ENCODE measurements at regions not wholly inside any gene's neighbourhood (a gene's known extent, or its start where the extent isn't known, plus 50 kb on each side); places are given as distances from the start of the nearest gene placed in this dataset.

DNA sequence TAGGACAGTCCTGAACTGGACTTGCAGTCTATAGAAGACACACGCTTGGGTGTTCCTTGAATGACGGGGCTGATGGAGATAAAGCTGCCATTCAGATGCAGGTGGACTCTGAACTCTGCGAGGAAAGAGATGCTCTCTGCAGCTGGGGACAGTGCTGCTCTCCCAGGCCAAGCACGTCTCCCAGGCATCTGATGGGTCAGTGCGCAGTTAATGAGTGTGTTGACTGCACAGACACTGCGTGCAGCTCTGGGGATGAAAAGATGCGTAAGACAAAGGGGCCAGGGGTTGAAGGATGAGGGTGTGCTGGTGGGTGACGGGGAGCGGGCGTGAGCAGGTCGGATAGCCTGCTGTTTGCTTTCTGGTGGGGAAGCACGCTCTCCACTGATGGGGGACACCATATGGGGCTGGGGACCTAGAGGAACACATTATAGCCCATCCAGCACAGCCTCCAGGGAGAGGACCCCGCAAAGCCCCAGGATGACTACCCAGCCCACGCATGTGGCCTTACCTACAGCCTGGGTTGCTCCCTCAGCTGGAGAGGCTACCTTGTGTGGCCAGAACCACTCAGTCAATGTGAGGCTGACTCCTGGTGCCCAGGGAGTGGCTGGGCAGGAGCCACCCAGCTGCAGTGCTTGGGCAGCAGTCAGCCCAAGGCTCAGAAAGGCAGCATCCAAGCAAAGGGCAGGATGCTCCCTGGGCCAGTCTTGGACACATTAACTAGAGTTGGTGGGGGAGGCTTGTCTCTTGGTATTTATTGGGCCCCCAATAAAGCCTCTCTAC is 246.3 kb downstream of the RBFOX3 start:
- no peak for ATAC-seq
- no peak for DNase-seq
- no peaks in the 10 kb centered on the region for H3K9me3 Mint-ChIP-seq (ENCODE audit: low read depth)
- H3K4me1 Mint-ChIP-seq: no peaks in the 10 kb centered on the region
- no peak overlapping the region for H3K4me3 Mint-ChIP-seq
- H3K36me3 Mint-ChIP-seq: no peaks in the 10 kb centered on the region
- no peaks in the 10 kb centered on the region for H3K27me3 Mint-ChIP-seq
- CTCF ChIA-PET: no interaction called here
- no peak overlapping the region for H3K27ac Mint-ChIP-seq

DNA sequence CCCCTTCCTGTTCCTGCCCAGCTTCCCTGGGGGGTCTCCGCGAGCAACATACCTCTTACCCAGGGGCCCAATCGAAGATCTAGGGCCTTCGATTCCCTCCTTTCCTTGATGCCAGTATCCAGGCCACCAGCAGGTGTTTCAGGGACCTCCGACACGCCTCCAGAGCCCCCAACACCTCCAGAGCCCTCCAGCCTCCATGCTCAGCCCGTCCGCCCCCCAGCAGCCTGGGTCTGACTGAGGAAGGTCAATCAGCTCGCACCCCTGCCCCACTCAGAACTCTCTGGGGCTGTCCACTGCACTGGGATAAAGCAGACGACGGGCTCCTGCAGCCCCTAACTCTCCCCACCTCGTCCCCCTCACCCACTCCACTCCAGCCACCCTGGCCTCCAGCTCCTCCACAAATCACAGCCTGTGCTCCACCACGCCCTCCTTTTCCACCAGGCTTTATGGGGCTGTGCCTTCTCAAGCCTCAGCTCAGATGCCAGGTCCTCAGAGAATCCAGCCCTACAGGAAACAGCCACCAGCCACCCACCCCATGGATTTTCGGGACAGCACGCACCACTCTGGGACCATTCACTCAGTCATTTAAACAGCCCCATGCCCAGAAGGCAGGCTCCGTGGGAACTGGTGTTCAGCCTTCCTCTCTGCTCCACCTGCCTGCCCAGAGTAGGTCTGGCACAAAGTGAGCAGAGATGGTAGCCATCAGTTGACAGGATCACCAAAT is 247.1 kb downstream of the RBFOX3 start:
- no peaks in the 10 kb centered on the region for H3K27me3 Mint-ChIP-seq
- no peaks in the 10 kb centered on the region for H3K9me3 Mint-ChIP-seq (ENCODE audit: low read depth)
- no peak overlapping the region for H3K4me3 Mint-ChIP-seq
- no peaks in the 10 kb centered on the region for H3K36me3 Mint-ChIP-seq
- CTCF ChIA-PET: no interaction called here
- no peak for DNase-seq
- no peaks in the 10 kb centered on the region for H3K4me1 Mint-ChIP-seq
- no peak overlapping the region for H3K27ac Mint-ChIP-seq
- no peak for ATAC-seq

- H3K9me3 Mint-ChIP-seq (ENCODE audit: low read depth): no peaks in the 10 kb centered on the region
- CTCF ChIA-PET: no interaction called here
- no peaks in the 10 kb centered on the region for H3K4me1 Mint-ChIP-seq
- no peaks in the 10 kb centered on the region for H3K27me3 Mint-ChIP-seq
- no peak overlapping the region for H3K27ac Mint-ChIP-seq
- no peak overlapping the region for H3K4me3 Mint-ChIP-seq
- DNase-seq (no peak), ATAC-seq (no peak)
- no peaks in the 10 kb centered on the region for H3K36me3 Mint-ChIP-seq
Measured at GRCh38 chr17:79362772-79363305, 248.0 kb downstream of the RBFOX3 start.

GRCh38 chr17:79361873-79362771 is 248.7 kb downstream of the RBFOX3 start:
- ATAC-seq (no peak), DNase-seq (no peak)
- H3K4me3 Mint-ChIP-seq: no peak overlapping the region
- CTCF ChIA-PET: no interaction called here
- no peaks in the 10 kb centered on the region for H3K4me1 Mint-ChIP-seq
- no peak overlapping the region for H3K27ac Mint-ChIP-seq
- no peaks in the 10 kb centered on the region for H3K36me3 Mint-ChIP-seq
- H3K9me3 Mint-ChIP-seq (ENCODE audit: low read depth): no peaks in the 10 kb centered on the region
- no peaks in the 10 kb centered on the region for H3K27me3 Mint-ChIP-seq

DNA sequence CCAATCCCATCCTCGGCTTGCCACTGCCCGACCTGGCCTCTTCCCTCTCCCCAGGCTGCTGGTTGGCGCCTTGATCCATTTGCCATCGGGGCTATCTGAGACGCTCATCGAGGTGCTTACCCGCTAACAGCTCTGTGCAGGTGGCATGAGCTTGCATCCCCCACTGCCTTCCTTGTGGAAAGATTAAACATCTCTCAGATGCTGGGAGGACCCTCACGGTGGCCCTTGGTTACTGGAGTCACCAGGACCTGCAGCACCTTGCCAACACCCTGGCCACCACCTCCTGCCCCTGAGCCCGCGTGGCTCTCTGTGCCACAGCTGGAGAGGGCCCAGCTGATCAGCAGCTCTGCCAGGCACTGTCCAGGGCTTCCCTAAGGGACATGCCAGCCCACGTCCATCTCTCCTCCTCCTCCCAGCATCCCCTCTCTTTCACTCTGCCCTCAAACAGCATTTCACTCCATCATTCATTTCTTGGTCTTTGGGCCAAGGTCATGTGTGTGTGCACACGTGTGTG is 249.6 kb downstream of the RBFOX3 start:
- H3K9me3 Mint-ChIP-seq (ENCODE audit: low read depth): no peaks in the 10 kb centered on the region
- CTCF ChIA-PET: no interaction called here
- no peak overlapping the region for H3K27ac Mint-ChIP-seq
- H3K27me3 Mint-ChIP-seq: no peaks in the 10 kb centered on the region
- no peak for DNase-seq
- no peaks in the 10 kb centered on the region for H3K36me3 Mint-ChIP-seq
- no peak overlapping the region for H3K4me3 Mint-ChIP-seq
- ATAC-seq: no peak
- H3K4me1 Mint-ChIP-seq: no peaks in the 10 kb centered on the region

DNA sequence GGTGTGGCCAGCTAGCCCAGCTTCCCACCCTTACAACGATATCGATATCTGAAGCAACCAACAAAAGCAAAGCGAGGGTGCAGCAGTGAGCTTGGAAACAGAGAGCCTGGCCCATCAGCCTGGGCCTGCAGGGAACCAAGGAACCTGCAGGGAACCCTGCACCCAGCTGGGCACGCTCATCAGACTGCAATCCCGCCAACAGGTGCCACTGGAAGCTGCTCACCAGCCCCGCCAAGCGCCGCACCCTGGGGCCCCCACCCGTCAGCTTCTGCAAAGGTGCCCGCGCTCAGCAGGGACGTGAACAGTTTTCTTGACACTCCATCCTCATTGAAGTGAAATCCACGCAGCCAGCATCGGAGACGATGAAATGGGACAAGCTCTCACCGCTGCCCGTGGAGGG is 250.7 kb downstream of the RBFOX3 start:
- DNase-seq: no peak
- ATAC-seq: no peak
- no peak overlapping the region for H3K27ac Mint-ChIP-seq
- H3K4me3 Mint-ChIP-seq: no peak overlapping the region
- no peaks in the 10 kb centered on the region for H3K4me1 Mint-ChIP-seq
- no peaks in the 10 kb centered on the region for H3K36me3 Mint-ChIP-seq
- CTCF ChIA-PET: interaction anchor here (3.3 kb wide), 1 partner anchor 32 kb away, joined by 13 read pairs; no protein-coding TSS in a partner anchor
- no peaks in the 10 kb centered on the region for H3K27me3 Mint-ChIP-seq
- no peaks in the 10 kb centered on the region for H3K9me3 Mint-ChIP-seq (ENCODE audit: low read depth)

GRCh38 chr17:79356839-79357447 is 253.9 kb downstream of the RBFOX3 start:
- H3K27me3 Mint-ChIP-seq: no peaks in the 10 kb centered on the region
- CTCF ChIA-PET: no interaction called here
- H3K27ac Mint-ChIP-seq: no peak overlapping the region
- no peak overlapping the region for H3K4me3 Mint-ChIP-seq
- H3K4me1 Mint-ChIP-seq: no peaks in the 10 kb centered on the region
- no peaks in the 10 kb centered on the region for H3K9me3 Mint-ChIP-seq (ENCODE audit: low read depth)
- DNase-seq (no peak), ATAC-seq (no peak)
- H3K36me3 Mint-ChIP-seq: no peaks in the 10 kb centered on the region

- Mint-ChIP-seq H3K36me3 (no peaks in the 10 kb centered on the region), H3K4me1 (no peaks in the 10 kb centered on the region), H3K27me3 (no peaks in the 10 kb centered on the region), H3K4me3 (no peak overlapping the region), H3K27ac (no peak overlapping the region), H3K9me3 (ENCODE audit: low read depth) (no peaks in the 10 kb centered on the region)
- CTCF ChIA-PET: interaction anchor here (1.1 to 1.2 kb wide), 2 partner anchors 37 to 46 kb away, joined by 3 read pairs; no protein-coding TSS in a partner anchor
- DNase-seq (no peak), ATAC-seq (no peak)
Measured at GRCh38 chr17:79355165-79355564, 255.7 kb downstream of the RBFOX3 start.

DNA sequence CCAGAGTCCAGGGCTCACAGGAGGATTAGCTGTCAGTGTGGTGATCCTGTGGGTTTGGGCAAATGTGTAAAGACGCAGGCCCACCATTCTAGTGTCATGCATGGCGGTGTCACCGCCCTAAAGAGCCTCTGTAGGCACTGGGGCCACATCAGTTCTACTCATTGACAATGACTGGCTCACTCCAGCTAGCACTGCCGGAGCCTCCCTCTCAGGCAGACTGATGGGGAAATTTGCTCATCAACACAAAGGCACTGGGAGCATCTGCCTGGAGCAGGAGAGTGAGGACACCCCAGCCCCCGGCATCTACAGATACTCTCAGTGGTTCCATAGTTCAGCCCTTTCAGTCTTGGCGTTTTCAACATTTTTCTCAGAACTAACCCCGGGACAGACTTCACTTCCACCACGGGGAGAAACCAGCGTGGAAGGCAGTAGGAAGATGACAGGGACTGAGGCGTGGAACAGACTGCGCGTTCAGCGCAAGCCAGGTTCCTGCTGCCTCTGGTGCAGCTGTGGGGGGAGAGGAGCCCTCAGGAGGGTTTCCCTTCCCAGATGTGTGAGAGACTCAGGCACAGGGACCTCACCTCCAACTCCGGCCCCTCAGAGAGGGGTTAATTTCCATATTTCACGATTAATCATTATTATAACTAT is 256.6 kb downstream of the RBFOX3 start:
- no peak for ATAC-seq
- CTCF ChIA-PET: no interaction called here
- Mint-ChIP-seq H3K9me3 (ENCODE audit: low read depth) (no peaks in the 10 kb centered on the region), H3K36me3 (no peaks in the 10 kb centered on the region), H3K27ac (no peak overlapping the region), H3K27me3 (no peaks in the 10 kb centered on the region), H3K4me3 (no peak overlapping the region), H3K4me1 (no peaks in the 10 kb centered on the region)
- no peak for DNase-seq

DNA sequence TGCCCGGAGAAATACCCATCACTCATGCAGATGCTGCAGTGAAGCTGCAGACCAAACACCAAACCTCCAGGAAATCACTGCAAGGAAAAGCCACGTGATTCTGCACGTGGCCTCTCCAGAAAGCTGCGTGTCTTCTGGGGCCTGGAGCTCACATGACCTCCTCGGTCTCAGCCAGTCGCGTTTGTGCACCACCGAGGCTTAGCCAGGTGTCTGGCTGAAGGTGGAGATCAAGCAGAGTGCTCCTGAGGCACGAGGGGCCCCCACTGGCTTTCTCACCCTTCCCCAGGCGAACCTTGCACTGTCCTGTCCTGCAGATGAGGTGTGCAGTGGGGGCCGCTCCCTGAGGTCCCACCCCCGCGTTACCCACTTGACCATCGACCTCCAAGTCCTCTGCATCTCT is 257.3 kb downstream of the RBFOX3 start:
- CTCF ChIA-PET: no interaction called here
- Mint-ChIP-seq H3K36me3 (no peaks in the 10 kb centered on the region), H3K27ac (no peak overlapping the region), H3K27me3 (no peaks in the 10 kb centered on the region), H3K4me3 (no peak overlapping the region), H3K9me3 (ENCODE audit: low read depth) (no peaks in the 10 kb centered on the region), H3K4me1 (no peaks in the 10 kb centered on the region)
- no peak for DNase-seq
- ATAC-seq: no peak

DNA sequence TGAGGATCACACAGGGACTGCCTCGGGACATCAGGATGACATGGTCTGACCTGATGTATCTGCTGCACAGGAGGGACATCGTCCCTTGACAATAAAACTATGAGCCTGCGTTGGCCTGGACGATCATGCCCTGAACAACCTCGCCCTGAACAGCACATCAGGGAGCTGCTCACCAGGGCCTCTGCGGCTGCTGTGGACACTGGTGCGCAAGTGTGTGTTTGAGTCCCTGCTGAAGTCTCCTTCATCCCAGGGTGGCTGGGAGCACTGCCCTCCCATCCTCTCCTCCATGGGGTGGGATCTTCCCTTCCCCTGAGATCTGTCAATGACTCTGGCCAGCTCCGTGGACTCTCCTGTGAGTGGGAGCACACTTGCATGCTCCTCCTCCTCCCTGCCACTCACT is 257.8 kb downstream of the RBFOX3 start:
- Mint-ChIP-seq H3K4me1 (no peaks in the 10 kb centered on the region), H3K27ac (no peak overlapping the region), H3K9me3 (ENCODE audit: low read depth) (no peaks in the 10 kb centered on the region), H3K27me3 (peaks cover under 1% of the 10 kb centered on the region), H3K36me3 (no peaks in the 10 kb centered on the region), H3K4me3 (no peak overlapping the region)
- DNase-seq: no peak
- CTCF ChIA-PET: no interaction called here
- ATAC-seq: no peak

DNA sequence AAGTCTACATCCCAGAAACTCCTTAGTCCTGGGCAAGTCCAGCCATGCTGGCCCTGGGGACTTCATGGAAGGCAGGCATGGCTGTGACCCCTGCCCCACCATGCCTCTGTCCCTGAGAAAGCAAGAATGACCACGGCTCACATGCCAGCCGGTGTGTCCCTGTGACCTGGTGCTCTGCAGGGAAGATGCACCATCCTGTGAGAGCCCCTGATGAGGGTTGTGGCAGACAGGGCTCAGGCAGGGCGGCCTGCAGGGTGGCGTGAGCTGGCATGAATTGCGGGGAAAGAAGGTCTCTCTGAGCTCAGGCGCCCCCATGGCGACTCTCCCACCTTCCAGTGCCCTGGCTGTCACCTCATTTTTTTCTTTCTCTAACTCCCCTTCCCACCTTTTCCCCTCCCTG is 260.3 kb downstream of the RBFOX3 start:
- Mint-ChIP-seq H3K4me1 (no peaks in the 10 kb centered on the region), H3K27ac (no peak overlapping the region), H3K4me3 (no peak overlapping the region), H3K36me3 (no peaks in the 10 kb centered on the region), H3K9me3 (ENCODE audit: low read depth) (no peaks in the 10 kb centered on the region), H3K27me3 (peaks cover 17% of the 10 kb centered on the region)
- ATAC-seq: no peak
- CTCF ChIA-PET: no interaction called here
- DNase-seq: no peak
